ENCODE measurements at regions not wholly inside any gene's neighbourhood (a gene's known extent, or its start where the extent isn't known, plus 50 kb on each side); places are given as distances from the start of the nearest gene placed in this dataset.

DNA sequence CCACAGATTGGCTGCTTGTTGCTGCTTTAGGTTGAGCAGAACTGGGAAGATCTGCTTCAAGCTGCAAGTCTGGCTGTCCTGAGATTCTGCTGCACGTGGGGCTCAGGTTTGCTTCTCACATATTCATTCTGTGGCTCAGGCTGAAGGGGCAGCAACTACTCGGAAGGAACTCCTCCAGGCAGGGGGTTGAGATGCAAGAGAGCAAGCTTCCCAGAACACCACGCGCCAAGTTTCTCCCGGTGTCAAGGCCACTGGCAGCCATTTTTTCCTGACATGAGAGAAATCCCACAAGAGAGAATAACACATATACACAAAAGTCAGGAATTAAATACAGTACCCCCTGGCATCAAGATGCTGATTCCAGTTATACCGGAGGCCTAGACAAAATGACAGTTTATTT, 887.6 kb upstream of the SLC10A2 start:
- TF ChIP-seq, protein P1, sequence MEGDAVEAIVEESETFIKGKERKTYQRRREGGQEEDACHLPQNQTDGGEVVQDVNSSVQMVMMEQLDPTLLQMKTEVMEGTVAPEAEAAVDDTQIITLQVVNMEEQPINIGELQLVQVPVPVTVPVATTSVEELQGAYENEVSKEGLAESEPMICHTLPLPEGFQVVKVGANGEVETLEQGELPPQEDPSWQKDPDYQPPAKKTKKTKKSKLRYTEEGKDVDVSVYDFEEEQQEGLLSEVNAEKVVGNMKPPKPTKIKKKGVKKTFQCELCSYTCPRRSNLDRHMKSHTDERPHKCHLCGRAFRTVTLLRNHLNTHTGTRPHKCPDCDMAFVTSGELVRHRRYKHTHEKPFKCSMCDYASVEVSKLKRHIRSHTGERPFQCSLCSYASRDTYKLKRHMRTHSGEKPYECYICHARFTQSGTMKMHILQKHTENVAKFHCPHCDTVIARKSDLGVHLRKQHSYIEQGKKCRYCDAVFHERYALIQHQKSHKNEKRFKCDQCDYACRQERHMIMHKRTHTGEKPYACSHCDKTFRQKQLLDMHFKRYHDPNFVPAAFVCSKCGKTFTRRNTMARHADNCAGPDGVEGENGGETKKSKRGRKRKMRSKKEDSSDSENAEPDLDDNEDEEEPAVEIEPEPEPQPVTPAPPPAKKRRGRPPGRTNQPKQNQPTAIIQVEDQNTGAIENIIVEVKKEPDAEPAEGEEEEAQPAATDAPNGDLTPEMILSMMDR (IDR thresholded peaks at IDR 0.05; ENCODE audit: low read depth, low read length): no peak
- in situ Hi-C loops (cut with HindIII; ENCODE audit: low sequenced_read_pairs): no loop called here
- no peak for DNase-seq (ENCODE audit: low read depth, low spot score)
- no peak overlapping the region for H3K4me3 ChIP-seq (ENCODE audit: low read depth, low read length)

DNA sequence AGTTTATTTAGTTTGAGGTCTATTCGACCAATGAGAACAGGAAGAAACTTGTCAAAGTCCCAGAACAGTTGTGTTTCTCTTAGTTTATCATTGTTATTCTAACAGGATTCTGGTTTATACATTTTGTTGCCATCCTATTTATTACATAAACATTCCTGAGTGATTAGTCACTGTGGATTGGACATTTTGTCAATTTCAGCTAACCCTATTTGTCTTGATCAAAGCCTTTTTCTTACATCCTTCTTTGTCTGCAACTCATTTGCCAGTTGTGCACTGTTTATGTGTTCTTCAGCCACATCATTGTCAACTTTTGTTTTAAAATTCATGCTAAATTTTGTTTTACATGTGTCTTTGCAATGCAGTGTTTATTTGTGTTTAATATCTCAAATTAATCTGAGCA, 886.0 kb upstream of the SLC10A2 start:
- TF ChIP-seq, protein P1 (IDR thresholded peaks at IDR 0.05; ENCODE audit: low read depth, low read length): no peak
- DNase-seq (ENCODE audit: low read depth, low spot score): no peak
- in situ Hi-C loops (cut with HindIII; ENCODE audit: low sequenced_read_pairs): no loop called here
- no peak overlapping the region for H3K4me3 ChIP-seq (ENCODE audit: low read depth, low read length)

DNA sequence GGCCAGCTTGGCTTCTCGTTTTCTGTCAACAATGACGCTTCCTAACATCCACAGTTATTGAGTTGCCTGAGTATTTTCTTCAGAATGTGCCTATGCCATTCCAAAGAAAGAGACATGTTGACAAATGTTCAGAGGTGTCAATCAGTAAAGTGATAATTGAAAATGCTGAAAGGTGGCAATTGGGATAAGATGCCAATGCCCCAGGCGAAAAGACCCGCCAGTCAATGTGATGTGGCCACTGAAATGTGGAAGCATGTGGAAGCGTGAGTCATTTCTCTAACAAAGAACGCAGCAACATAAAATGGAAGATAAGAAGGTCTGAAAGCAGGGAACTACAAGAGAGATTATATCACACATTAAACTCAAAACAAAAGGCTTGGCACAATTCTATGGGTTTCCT, 882.2 kb upstream of the SLC10A2 start:
- H3K4me3 ChIP-seq (ENCODE audit: low read depth, low read length): no peak overlapping the region
- TF ChIP-seq, protein P1 (IDR thresholded peaks at IDR 0.05; ENCODE audit: low read depth, low read length): no peak
- no peak for DNase-seq (ENCODE audit: low read depth, low spot score)
- in situ Hi-C loops (cut with HindIII; ENCODE audit: low sequenced_read_pairs): no loop called here

DNA sequence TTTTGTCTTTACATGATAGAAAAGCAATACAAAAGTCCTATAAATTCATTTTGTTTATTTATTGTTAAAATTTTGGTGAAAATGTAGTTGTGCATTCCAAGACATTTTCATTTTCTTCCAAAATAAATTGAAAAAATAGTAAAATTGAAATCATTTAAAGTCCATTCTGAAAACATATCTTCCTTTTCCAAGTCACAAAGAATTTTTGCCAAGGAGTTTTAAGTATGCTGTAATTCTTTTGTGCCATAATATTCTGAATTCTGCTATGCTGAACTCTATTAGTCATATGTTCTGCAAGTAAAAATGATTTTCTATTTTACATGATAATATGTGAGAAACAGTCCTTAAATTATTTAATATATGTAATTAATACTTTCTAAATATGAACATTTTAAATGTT, 879.6 kb upstream of the SLC10A2 start:
- H3K4me3 ChIP-seq (ENCODE audit: low read depth, low read length): no peak overlapping the region
- TF ChIP-seq, protein P1 (IDR thresholded peaks at IDR 0.05; ENCODE audit: low read depth, low read length): no peak
- no peak for DNase-seq (ENCODE audit: low read depth, low spot score)
- in situ Hi-C loops (cut with HindIII; ENCODE audit: low sequenced_read_pairs): no loop called here

DNA sequence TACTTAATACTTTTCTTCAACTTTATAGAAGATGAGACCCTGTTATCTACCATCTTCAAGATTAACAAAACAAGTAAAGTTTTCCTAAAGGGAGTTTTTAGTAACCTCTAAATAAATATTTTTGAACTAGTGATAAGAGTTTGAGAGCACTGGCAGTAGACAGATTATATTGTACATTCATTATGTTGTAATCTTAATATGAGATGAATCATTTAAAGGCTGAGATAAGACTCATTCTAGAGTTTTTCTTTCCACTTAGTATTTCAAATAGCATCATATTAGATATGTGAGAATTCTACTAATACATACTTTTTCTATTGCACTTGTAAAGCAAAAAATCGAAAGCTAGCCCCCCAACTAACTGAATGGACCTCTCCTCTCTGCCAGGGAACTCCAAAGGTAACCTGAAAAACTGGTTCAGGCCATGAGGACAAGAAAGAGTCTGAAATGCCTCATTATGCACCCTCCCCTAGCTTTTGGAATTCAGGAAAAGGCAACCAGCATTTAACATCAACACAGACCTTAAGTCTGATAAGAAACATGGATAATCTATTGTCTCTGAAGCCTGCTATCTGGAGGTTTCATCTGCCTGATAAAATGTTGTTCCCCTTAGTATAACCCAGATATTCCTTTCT, 875.4 kb upstream of the SLC10A2 start:
- no peak for DNase-seq (ENCODE audit: low read depth, low spot score)
- TF ChIP-seq, protein P1 (IDR thresholded peaks at IDR 0.05; ENCODE audit: low read depth, low read length): no peak
- no peak overlapping the region for H3K4me3 ChIP-seq (ENCODE audit: low read depth, low read length)
- in situ Hi-C loops (cut with HindIII; ENCODE audit: low sequenced_read_pairs): no loop called here

DNA sequence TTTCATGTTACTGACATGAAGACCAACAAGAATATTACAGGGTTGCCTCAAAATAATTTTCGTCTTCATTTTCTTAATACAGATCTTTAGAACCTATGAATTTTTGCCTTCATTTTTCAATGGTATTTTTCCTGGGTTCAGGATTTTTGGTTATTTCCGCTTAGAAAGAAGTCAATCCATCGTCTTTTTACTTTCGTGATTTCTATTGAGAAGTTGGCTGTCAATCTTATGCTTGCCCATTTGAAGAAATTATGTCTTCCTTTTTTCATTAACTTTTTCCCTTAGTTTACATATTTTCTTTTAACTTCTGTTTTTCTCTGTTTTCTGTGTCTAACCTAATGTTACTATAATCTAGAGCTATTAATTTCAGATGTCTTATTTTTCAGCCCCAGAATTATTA, 868.9 kb upstream of the SLC10A2 start:
- in situ Hi-C loops (cut with HindIII; ENCODE audit: low sequenced_read_pairs): no loop called here
- no peak overlapping the region for H3K4me3 ChIP-seq (ENCODE audit: low read depth, low read length)
- TF ChIP-seq, protein P1 (IDR thresholded peaks at IDR 0.05; ENCODE audit: low read depth, low read length): no peak
- DNase-seq (ENCODE audit: low read depth, low spot score): no peak

Measured in astrocyte of the spinal cord (primary cell).